A549 (cell line): ENCODE measurements at regions not wholly inside any gene's neighbourhood (a gene's known extent, or its start where the extent isn't known, plus 50 kb on each side); places are given as distances from the start of the nearest gene placed in this dataset.

Source experiments
- ATAC-seq, 2 experiments: fragments of 200-7000 bp in 1 of 2; fragments of >200 bp in 1 of 2; cut with Nextera tagmentation in 1 of 2; cut with Tn5 transposase in 1 of 2; 3 replicates each; pipeline versions ENCODE4 v1.8.0 to v1.9.1; 2018 to 2020; ENCODE audit warnings: mild to moderate bottlenecking in 1 of 2, moderate library complexity in 1 of 2
- CTCF ChIA-PET: fragments of 300-600 bp; sonication (Branson Sonifier 250); formaldehyde crosslinking; extraction: SDS; loops from one replicate; lab custom pipeline; 2021; ENCODE audit warnings: antibody characterized with exemption, inconsistent platforms; lab: Yijun Ruan, JAX
- POLR2A ChIA-PET: fragments of 350-600 bp; formaldehyde crosslinking; extraction: SDS; loops from one replicate; lab custom pipeline; 2021; ENCODE audit warnings: antibody characterized with exemption, inconsistent platforms; lab: Yijun Ruan, JAX
- DNase-seq, 2 experiments: peaks; one replicate each; pipeline versions ENCODE4 v3.0.0 to v3.0.0-alpha.2; 2011 to 2016; ENCODE audit warnings: low read depth in 1 of 2, low spot score in 1 of 2
- FAIRE-seq: peaks from 2 replicates; lab custom pipeline; 2011; peaks lifted over from hg19 to GRCh38; lab: Jason Lieb, UNC
- H3K27ac ChIP-seq, 2 experiments: fragments of >200 bp; sonication (Bioruptor Twin); formaldehyde crosslinking; 3 replicates each; pipeline ENCODE4 v1.5.1; 2016 to 2017
- H3K4me1 ChIP-seq: fragments of >200 bp; sonication (Bioruptor Twin); formaldehyde crosslinking; 3 replicates; pipeline ENCODE4 v1.6.1; 2016
- H3K4me2 ChIP-seq: fragments of >200 bp; sonication (Bioruptor Twin); formaldehyde crosslinking; 3 replicates; pipeline ENCODE4 v1.6.1; 2016
- H3K4me3 ChIP-seq: fragments of >200 bp; sonication (Bioruptor Twin); formaldehyde crosslinking; 3 replicates; pipeline ENCODE4 v1.5.1; 2016
- H3K9me3 ChIP-seq: fragments of >200 bp; sonication (Bioruptor Twin); formaldehyde crosslinking; 3 replicates; pipeline ENCODE4 v1.6.1; 2016
- BHLHE40 ChIP-seq: IDR thresholded peaks from 2 replicates; pipeline ENCODE4 v1.6.1; 2012; ENCODE audit warnings: low read depth, low read length, inconsistent platforms
- CBX8 ChIP-seq: fragments of 200-600 bp; sonication (generic); IDR thresholded peaks from 2 replicates; pipeline ENCODE4 v1.6.1; 2016
- FOSB ChIP-seq: fragments of 250-450 bp; sonication (Bioruptor Pico); IDR thresholded peaks from 2 replicates; pipeline ENCODE4 v1.5.0; 2020; ENCODE audit warnings: mild to moderate bottlenecking, moderate library complexity
- FOSL2 ChIP-seq, 2 experiments: fragments of 450-650 bp in 1 of 2; fragments of >200 bp in 1 of 2; sonication (Bioruptor Twin) in 1 of 2; formaldehyde crosslinking; IDR thresholded peaks; 2 replicates each; pipeline versions ENCODE4 v1.5.0 to v1.6.1; 2016 to 2020; ENCODE audit warnings: mild to moderate bottlenecking in 1 of 2, moderate library complexity in 1 of 2
- HOXA7 ChIP-seq: fragments of 250-450 bp; sonication (Bioruptor Pico); IDR thresholded peaks from 2 replicates; pipeline ENCODE4 v1.5.0; 2020; ENCODE audit warnings: mild to moderate bottlenecking, moderate library complexity
- HOXB13 ChIP-seq: fragments of 250-450 bp; sonication (Bioruptor Pico); IDR thresholded peaks from 2 replicates; pipeline ENCODE4 v1.5.0; 2020; ENCODE audit warnings: low read depth, mild to moderate bottlenecking, moderate library complexity
- JUN ChIP-seq, 2 experiments: fragments of >200 bp; sonication (Bioruptor Twin); formaldehyde crosslinking; IDR thresholded peaks; 2 replicates in 1 of 2; 3 replicates in 1 of 2; pipeline ENCODE4 v1.6.1; 2016 to 2017
- MAFK ChIP-seq: fragments of 450-650 bp; IDR thresholded peaks from 2 replicates; pipeline ENCODE4 v1.6.1; 2014; ENCODE audit not compliant: partially characterized antibody
- NR3C1 ChIP-seq: fragments of >200 bp; sonication (Bioruptor Twin); formaldehyde crosslinking; IDR thresholded peaks from 3 replicates; pipeline ENCODE4 v1.6.1; 2017
- RAD21 ChIP-seq, 2 experiments: fragments of >200 bp in 1 of 2; sonication (Bioruptor Twin) in 1 of 2; formaldehyde crosslinking in 1 of 2; IDR thresholded peaks in 1 of 2; conservative IDR thresholded peaks in 1 of 2; 2 replicates in 1 of 2; 3 replicates in 1 of 2; pipeline ENCODE4 v1.6.1; 2012 to 2018; ENCODE audit warnings: inconsistent platforms in 1 of 2
- SREBF2 ChIP-seq: fragments of 450-650 bp; IDR thresholded peaks from 2 replicates; pipeline ENCODE4 v1.6.1; 2014; ENCODE audit warnings: mild to moderate bottlenecking, moderate library complexity
- ZC3H11A ChIP-seq: fragments of 450-650 bp; IDR thresholded peaks from 2 replicates; pipeline ENCODE4 v1.6.1; 2014; ENCODE audit warnings: antibody characterized with exemption, mild to moderate bottlenecking
- ZFP36 ChIP-seq: fragments of 450-650 bp; IDR thresholded peaks from 2 replicates; pipeline ENCODE4 v1.6.1; 2014; ENCODE audit warnings: borderline replicate concordance; ENCODE audit not compliant: partially characterized antibody
- ZNF302 ChIP-seq: fragments of 250-450 bp; sonication (Bioruptor Pico); IDR thresholded peaks from 2 replicates; pipeline ENCODE4 v1.9.0; 2021; ENCODE audit warnings: inconsistent platforms, mild to moderate bottlenecking, moderate library complexity
- WGBS: methylation state at CpG from one replicate; pipeline ENCODE4 v1.1.6; 2017; ENCODE audit errors: missing lambda C conversion rate; 5-methylcytosine and 5-hydroxymethylcytosine counted together
- TF ChIP-seq, protein P1 (sequence below): fragments of 150-350 bp; IDR thresholded peaks from 2 replicates; pipeline ENCODE4 v1.6.1; 2014; ENCODE audit warnings: low read depth, mild to moderate bottlenecking, low read length
- TF ChIP-seq, protein P2 (sequence below): IDR thresholded peaks from 2 replicates; pipeline ENCODE4 v1.6.1; 2012

DNA sequence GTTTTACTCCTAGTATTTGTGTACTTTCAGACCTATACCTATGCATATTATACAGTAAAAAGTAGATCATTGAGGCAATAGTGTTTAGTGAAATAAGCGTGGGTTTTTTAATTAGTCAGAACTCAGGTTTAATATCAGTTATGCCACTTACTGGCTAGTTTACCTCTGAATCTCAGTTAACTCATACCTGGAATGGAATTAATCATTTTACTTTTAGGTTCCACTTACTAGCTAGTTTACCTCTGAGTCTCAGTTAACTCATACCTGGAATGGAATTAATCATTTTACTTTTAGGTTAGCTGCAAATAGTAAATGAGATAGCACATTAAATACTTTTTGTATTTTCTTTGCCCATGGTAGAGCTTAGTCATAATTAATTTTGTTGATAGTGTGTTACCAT lies 475.7 kb downstream of the CCER1 start (continued):
- TF ChIP-seq, protein P1, sequence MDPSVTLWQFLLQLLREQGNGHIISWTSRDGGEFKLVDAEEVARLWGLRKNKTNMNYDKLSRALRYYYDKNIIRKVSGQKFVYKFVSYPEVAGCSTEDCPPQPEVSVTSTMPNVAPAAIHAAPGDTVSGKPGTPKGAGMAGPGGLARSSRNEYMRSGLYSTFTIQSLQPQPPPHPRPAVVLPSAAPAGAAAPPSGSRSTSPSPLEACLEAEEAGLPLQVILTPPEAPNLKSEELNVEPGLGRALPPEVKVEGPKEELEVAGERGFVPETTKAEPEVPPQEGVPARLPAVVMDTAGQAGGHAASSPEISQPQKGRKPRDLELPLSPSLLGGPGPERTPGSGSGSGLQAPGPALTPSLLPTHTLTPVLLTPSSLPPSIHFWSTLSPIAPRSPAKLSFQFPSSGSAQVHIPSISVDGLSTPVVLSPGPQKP, result no peak

DNA sequence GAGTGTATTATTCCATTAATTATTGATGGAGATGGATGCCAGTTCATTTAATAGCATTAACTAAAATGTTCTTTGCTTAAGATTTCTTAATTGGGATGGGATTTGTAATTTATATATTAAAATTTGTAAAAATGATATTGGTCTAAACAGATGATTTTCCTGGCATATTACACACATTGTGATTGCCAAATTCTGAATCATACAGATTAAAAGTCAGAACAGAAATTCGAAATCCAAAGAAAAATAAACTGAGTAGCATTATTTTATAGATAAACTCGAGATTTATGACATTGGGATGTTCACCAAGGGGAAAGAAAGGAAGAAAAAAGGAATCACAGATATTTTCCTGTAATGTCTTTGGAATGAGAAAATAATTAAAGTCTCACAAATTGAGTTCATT lies 481.1 kb downstream of the CCER1 start:
- Histone ChIP-seq H3K4me1 (no peaks in the 10 kb centered on the region), H3K4me2 (no peak overlapping the region), H3K9me3 (no peaks in the 10 kb centered on the region), H3K27ac (no peak overlapping the region), H3K4me3 (no peak overlapping the region)
- POLR2A ChIA-PET, result no interaction called here
- 3% methylated on average over 2 of the region's 2 CpGs for WGBS
- TF ChIP-seq ZC3H11A (no peak), BHLHE40 (no peak)
- ATAC-seq (no peak), DNase-seq (no peak), FAIRE-seq (no peak)
- CTCF ChIA-PET, result no interaction called here

DNA sequence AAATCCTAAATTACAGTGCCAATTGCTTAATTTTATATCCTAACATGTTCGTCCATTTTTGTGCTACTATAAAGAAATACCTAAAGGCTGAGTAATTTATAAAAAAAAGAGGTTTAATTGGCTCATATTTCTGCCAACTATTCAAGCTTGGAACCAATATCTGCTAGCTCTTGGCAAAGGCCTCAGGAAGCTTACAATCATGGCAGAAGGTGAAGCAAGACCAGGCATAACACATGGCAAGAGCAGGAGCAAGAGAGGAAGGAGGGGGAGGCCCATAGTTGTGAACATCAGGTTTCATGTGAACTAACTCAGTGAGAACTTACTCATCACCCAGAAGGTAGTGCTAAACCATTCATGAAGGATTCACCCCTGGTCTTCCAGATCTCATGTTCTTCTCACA lies 494.3 kb downstream of the CCER1 start:
- no peaks in the 10 kb centered on the region for H3K9me3 ChIP-seq
- no peaks in the 10 kb centered on the region for H3K4me1 ChIP-seq
- no peak overlapping the region for H3K27ac ChIP-seq
- no peak for DNase-seq
- 2% methylated on average over 1 of the region's 1 CpG for WGBS
- H3K4me2 ChIP-seq, result no peak overlapping the region
- ATAC-seq, result no peak
- no peak for FAIRE-seq
- CTCF ChIA-PET, result no interaction called here
- no peak for TF ChIP-seq NR3C1
- no peak for TF ChIP-seq RAD21 (conservative IDR thresholded peaks at IDR 0.05 in 1 of 2, IDR thresholded peaks at IDR 0.05 in 1 of 2)
- TF ChIP-seq, protein P2, sequence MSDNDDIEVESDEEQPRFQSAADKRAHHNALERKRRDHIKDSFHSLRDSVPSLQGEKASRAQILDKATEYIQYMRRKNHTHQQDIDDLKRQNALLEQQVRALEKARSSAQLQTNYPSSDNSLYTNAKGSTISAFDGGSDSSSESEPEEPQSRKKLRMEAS, result no peak
- TF ChIP-seq FOSL2 (IDR thresholded peaks at IDR 0.05), result no peak
- no peak for TF ChIP-seq FOSL2 (CRISPR knock-in tag; IDR thresholded peaks at IDR 0.05)
- no peak for TF ChIP-seq JUN (IDR thresholded peaks at IDR 0.05)
- TF ChIP-seq HOXB13, result no peak
- H3K4me3 ChIP-seq, result no peak overlapping the region
- POLR2A ChIA-PET, result no interaction called here

DNA sequence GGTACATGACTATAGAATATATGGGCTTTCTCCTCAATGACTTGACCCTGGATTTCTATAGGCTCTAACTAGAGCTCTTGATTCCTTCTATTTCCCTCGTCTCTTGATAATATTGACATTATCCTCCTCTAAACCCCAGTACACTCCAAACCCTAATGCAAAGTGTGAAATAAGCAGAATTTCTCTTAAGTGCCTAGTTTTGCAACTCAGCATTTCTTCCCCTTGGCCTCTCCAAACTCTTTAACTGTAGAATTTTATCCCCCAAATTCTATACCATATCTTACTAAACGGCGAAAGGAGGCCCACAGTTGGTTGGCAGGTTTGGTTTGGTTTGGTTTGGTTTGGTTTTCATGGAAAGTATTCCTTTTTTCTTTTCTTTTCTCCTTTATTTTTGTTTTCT lies 498.7 kb downstream of the CCER1 start:
- no peaks in the 10 kb centered on the region for H3K4me1 ChIP-seq
- H3K27ac ChIP-seq, result no peak overlapping the region
- DNase-seq, result no peak
- no peak for FAIRE-seq
- 46% methylated on average over 3 of the region's 3 CpGs for WGBS
- CTCF ChIA-PET, result no interaction called here
- H3K9me3 ChIP-seq, result no peaks in the 10 kb centered on the region
- POLR2A ChIA-PET, result no interaction called here
- TF ChIP-seq MAFK, result peak; percentile 73
- TF ChIP-seq, protein P1, result no peak
- no peak overlapping the region for H3K4me3 ChIP-seq
- ATAC-seq, result no peak
- H3K4me2 ChIP-seq, result no peak overlapping the region

DNA sequence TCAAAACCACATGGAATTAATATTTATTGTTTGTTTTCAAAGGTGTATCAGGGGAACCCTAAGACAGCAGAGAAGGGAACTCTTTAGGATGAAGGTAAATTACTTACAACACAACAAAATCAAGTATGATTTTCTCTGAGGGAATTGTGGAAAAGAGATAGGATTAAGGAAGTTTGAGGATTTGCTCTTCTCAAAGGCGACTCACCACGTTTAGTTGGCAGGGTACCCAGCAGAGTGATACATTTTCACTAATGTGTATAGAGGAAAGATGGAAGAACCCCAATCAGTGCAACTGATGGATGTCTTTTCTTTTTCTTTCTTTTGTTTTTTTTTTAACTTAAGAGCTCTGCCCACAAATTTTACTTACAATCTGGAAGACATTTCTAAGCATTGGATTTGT lies 499.2 kb downstream of the CCER1 start:
- no peak for FAIRE-seq
- H3K4me3 ChIP-seq, result no peak overlapping the region
- TF ChIP-seq HOXB13 (no peak), SREBF2 (no peak), FOSB (CRISPR knock-in tag) (no peak), BHLHE40 (no peak), CBX8 (no peak), ZNF302 (CRISPR knock-in tag) (no peak), ZFP36 (no peak), FOSL2 (IDR thresholded peaks at IDR 0.05) (no peak), FOSL2 (CRISPR knock-in tag; IDR thresholded peaks at IDR 0.05) (no peak), HOXA7 (CRISPR knock-in tag) (no peak)
- TF ChIP-seq, protein P2, result no peak
- TF ChIP-seq, protein P1, result no peak
- TF ChIP-seq, all 56 proteins: peak for 0
- Histone ChIP-seq H3K4me1 (no peaks in the 10 kb centered on the region), H3K27ac (no peak overlapping the region), H3K9me3 (no peaks in the 10 kb centered on the region), H3K4me2 (no peak overlapping the region)
- POLR2A ChIA-PET, result no interaction called here
- ATAC-seq (no peak), DNase-seq (no peak)
- 17% methylated on average over 2 of the region's 2 CpGs for WGBS
- CTCF ChIA-PET, result no interaction called here
